ENCODE measurements at regions not wholly inside any gene's neighbourhood (a gene's known extent, or its start where the extent isn't known, plus 50 kb on each side); places are given as distances from the start of the nearest gene placed in this dataset.
"Not testable (repeated sequence)": the region's sequence is repeated elsewhere in the genome, so short reads cannot be mapped to it uniquely, and the experiment has no call there.

DNA sequence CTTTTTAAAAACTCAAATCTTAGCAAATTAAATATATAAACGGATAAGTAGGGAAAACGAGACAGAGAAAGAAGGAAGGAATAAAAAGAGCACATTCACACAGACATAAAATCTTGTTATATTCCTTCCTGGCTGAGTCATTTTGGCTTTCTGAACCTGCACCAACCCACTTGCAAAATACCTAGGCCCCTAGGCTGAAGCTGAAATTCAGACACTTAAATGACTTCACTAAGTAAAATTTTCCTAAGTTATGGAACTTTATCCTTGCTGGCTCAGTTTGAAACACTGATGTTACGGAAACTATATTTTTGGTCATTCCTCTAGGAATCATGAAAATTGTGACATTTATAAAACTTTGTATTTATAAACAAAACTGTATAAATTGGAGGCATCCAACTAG lies 462.8 kb upstream of the NFIA start:
- no peak for DNase-seq (ENCODE audit: extremely low read depth, low read depth)
- H3K4me3 ChIP-seq (replicated peaks; ENCODE audit: low read depth, low read length) = no peak overlapping the region
- no peak for TF ChIP-seq CTCF (IDR thresholded peaks at IDR 0.05; ENCODE audit: low read depth, low read length, missing control alignments)

DNA sequence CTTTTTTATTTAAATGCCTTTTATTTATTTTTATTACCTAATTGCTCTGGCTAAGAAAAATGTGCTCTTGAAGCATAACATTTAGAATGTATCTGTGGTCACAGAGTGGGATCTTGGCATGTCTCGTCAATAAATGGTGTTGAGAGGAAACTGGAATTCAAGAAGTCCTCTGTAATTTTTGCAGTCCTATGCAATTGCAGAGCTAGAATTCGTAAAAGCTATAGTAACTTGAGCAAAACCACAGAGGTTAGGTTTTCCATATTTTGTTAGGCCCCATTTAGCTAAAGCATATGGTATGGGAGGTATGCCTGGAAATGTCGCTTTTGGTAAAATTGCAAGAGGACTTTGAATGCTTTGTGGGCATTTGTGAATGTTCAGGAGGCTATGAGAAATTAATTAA lies 466.7 kb upstream of the NFIA start:
- DNase-seq (ENCODE audit: extremely low read depth, low read depth) = no peak
- H3K4me3 ChIP-seq (replicated peaks; ENCODE audit: low read depth, low read length) = no peak overlapping the region
- no peak for TF ChIP-seq CTCF (IDR thresholded peaks at IDR 0.05; ENCODE audit: low read depth, low read length, missing control alignments)

DNA sequence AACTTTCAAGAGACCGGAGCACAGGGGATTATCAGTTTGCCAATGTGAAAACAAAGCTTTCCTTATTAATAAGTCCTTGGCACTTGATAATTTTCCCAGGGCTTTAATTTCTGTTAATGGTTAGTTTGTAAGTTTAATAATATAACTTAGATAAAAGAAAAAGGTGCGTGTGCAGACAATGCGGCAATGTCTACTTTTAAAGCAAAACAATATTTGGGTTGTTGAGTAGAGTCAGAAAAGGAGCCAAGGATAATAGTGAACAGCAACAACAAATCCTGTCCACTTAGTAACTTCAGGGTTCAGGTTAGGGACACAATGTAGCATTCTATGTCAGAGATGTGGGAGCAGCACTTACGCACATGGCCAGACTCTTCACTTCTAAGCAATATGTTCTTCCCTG lies 469.6 kb upstream of the NFIA start:
- DNase-seq (ENCODE audit: extremely low read depth, low read depth) = no peak
- H3K4me3 ChIP-seq (replicated peaks; ENCODE audit: low read depth, low read length) = no peak overlapping the region
- TF ChIP-seq CTCF (IDR thresholded peaks at IDR 0.05; ENCODE audit: low read depth, low read length, missing control alignments) = no peak

DNA sequence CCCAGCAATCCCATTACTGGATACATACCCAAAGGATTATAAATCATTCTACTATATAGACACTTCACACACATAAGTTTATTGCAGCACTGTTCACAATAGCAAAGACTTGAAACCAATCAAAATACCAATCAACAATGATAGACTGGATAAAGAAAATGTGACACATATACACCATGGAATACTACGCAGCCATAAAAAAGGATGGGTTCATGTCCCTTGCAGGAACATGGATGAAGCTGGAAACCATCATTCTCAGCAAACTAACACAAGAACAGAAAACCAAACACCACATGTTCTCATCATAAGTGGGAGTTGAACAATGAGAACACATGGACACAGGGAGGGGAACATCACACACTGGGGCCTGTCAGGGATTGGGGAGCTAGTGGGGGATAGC lies 475.4 kb upstream of the NFIA start:
- DNase-seq (ENCODE audit: extremely low read depth, low read depth); H3K4me3 ChIP-seq (replicated peaks; ENCODE audit: low read depth, low read length): not testable (repeated sequence)

GRCh38 chr1:60600532-60600931 lies 481.8 kb upstream of the NFIA start:
- DNase-seq (ENCODE audit: extremely low read depth, low read depth) = no peak
- TF ChIP-seq CTCF (IDR thresholded peaks at IDR 0.05; ENCODE audit: low read depth, low read length, missing control alignments) = no peak
- H3K4me3 ChIP-seq (replicated peaks; ENCODE audit: low read depth, low read length) = no peak overlapping the region

GRCh38 chr1:60599574-60599973 lies 482.8 kb upstream of the NFIA start:
- H3K4me3 ChIP-seq (replicated peaks; ENCODE audit: low read depth, low read length) = no peak overlapping the region
- no peak for DNase-seq (ENCODE audit: extremely low read depth, low read depth)
- TF ChIP-seq CTCF (IDR thresholded peaks at IDR 0.05; ENCODE audit: low read depth, low read length, missing control alignments) = no peak

GRCh38 chr1:60598041-60598910 lies 484.1 kb upstream of the NFIA start:
- no peak overlapping the region for H3K4me3 ChIP-seq (replicated peaks; ENCODE audit: low read depth, low read length)
- no peak for TF ChIP-seq CTCF (IDR thresholded peaks at IDR 0.05; ENCODE audit: low read depth, low read length, missing control alignments)
- no peak for DNase-seq (ENCODE audit: extremely low read depth, low read depth)

Measured in HFF-Myc (cell line).